Spleen (tissue), 3 donors: ENCODE measurements at regions not wholly inside any gene's neighbourhood (a gene's known extent, or its start where the extent isn't known, plus 50 kb on each side); places are given as distances from the start of the nearest gene placed in this dataset.

ENCODE experiments used
- POLR2A ChIP-seq, 3 donors: fragments of 450-650 bp; IDR thresholded peaks; one replicate each; pipeline ENCODE4 v1.5.1; 2017; ENCODE audit warnings: antibody characterized with exemption in 3 of 3, mild to moderate bottlenecking in 1 of 3
- POLR2AphosphoS5 ChIP-seq, 3 donors: sonication (generic); formaldehyde crosslinking; IDR thresholded peaks; one replicate each; pipeline ENCODE4 v1.5.1; 2017; ENCODE audit warnings: antibody characterized with exemption in 3 of 3

- TF ChIP-seq POLR2AphosphoS5 (IDR thresholded peaks at IDR 0.05) (no peak), POLR2A (IDR thresholded peaks at IDR 0.05) (no peak)
These were observed 59.2 kb upstream of the KCNK2 start for GRCh38 chr1:215023155-215023832.
